CD4-positive, alpha-beta T cell (primary cell): ENCODE measurements at regions not wholly inside any gene's neighbourhood (a gene's known extent, or its start where the extent isn't known, plus 50 kb on each side); places are given as distances from the start of the nearest gene placed in this dataset.

Source experiments
- ATAC-seq: fragments of 200-7000 bp; cut with Tn5 transposase; one replicate; pipeline ENCODE4 v1.10.0; 2022; ENCODE audit warnings: mild to moderate bottlenecking; ENCODE audit not compliant: poor library complexity
- CTCF ChIA-PET: fragments of 350-600 bp; sonication (Branson Sonifier 250); formaldehyde crosslinking; loops from one replicate; lab custom pipeline; 2021; ENCODE audit warnings: antibody characterized with exemption, inconsistent platforms; lab: Charles Lee
- POLR2A ChIA-PET: fragments of 350-600 bp; sonication (Branson Sonifier 250); formaldehyde crosslinking; loops from one replicate; lab custom pipeline; 2021; ENCODE audit warnings: antibody characterized with exemption, inconsistent platforms; lab: Charles Lee
- DNase-seq, 14 experiments: peaks; one replicate each; pipeline ENCODE4 v3.0.0-alpha.2; 2013 to 2020; ENCODE audit warnings: mixed read lengths in 2 of 14
- H3K27ac ChIP-seq, 2 donors: one replicate each; pipeline versions ENCODE4 v1.5.1 to v1.7.0; 2013; ENCODE audit warnings: low read length in 2 of 2, low read depth in 1 of 2, mild to moderate bottlenecking in 1 of 2
- H3K27me3 ChIP-seq, 2 experiments: 1 replicate in 1 of 2; 2 replicates in 1 of 2; pipeline versions ENCODE4 v1.6.1 to v1.7.0; 2013; ENCODE audit warnings: low read length in 2 of 2, control low read depth in 1 of 2, mild to moderate bottlenecking in 1 of 2, moderate library complexity in 1 of 2; ENCODE audit not compliant: insufficient read depth in 2 of 2, control insufficient read depth in 1 of 2
- H3K36me3 ChIP-seq: one replicate; pipeline ENCODE4 v1.6.1; 2013; ENCODE audit warnings: low read length, control low read depth; ENCODE audit not compliant: insufficient read depth
- H3K4me1 ChIP-seq: one replicate; pipeline ENCODE4 v1.6.1; 2013; ENCODE audit warnings: low read length, control low read depth; ENCODE audit not compliant: insufficient read depth
- H3K4me3 ChIP-seq: one replicate; pipeline ENCODE4 v1.5.1; 2013; ENCODE audit warnings: mild to moderate bottlenecking, low read length, moderate library complexity
- H3K9me3 ChIP-seq, 2 experiments: 1 replicate in 1 of 2; 2 replicates in 1 of 2; pipeline versions ENCODE4 v1.6.1 to v1.7.0; 2013; ENCODE audit warnings: low read length in 2 of 2, mild to moderate bottlenecking in 2 of 2, control low read depth in 1 of 2, moderate library complexity in 1 of 2; ENCODE audit not compliant: control insufficient read depth in 1 of 2, insufficient read depth in 1 of 2
- H3K27ac Mint-ChIP-seq: one replicate; pipeline ENCODE4 v1.8.0; 2020; ENCODE audit warnings: mixed read lengths
- H3K27me3 Mint-ChIP-seq: one replicate; pipeline ENCODE4 v1.8.0; 2021; ENCODE audit warnings: mixed read lengths
- H3K36me3 Mint-ChIP-seq: one replicate; pipeline ENCODE4 v1.8.0; 2021; ENCODE audit warnings: low read depth, mixed read lengths
- H3K4me1 Mint-ChIP-seq: one replicate; pipeline ENCODE4 v1.8.0; 2021; ENCODE audit warnings: low read depth, mixed read lengths
- H3K4me3 Mint-ChIP-seq: one replicate; pipeline ENCODE4 v1.8.0; 2020; ENCODE audit warnings: mild to moderate bottlenecking, mixed read lengths
- H3K9me3 Mint-ChIP-seq: one replicate; pipeline ENCODE4 v1.8.0; 2020; ENCODE audit warnings: mixed read lengths
- CTCF ChIP-seq: fragments of 200-600 bp; IDR thresholded peaks from one replicate; pipeline ENCODE4 v1.8.0; 2022; ENCODE audit warnings: antibody characterized with exemption, mild to moderate bottlenecking
- intact Hi-C, 2 experiments: fragments of 100-400 bp; cut with DNase I in 1 of 2; cut with micrococcal nuclease in 1 of 2; formaldehyde crosslinking; loops; one replicate each; pipeline versions ENCODE4 v1.15.1 to v1.9.0; 2023 to 2025; cut with DNase I, micrococcal nuclease

- no peak for DNase-seq
- no peaks in the 10 kb centered on the region for H3K4me1 ChIP-seq
- no peaks in the 10 kb centered on the region for H3K27me3 Mint-ChIP-seq
- no peak for ATAC-seq
- POLR2A ChIA-PET, result no interaction called here
- H3K27ac Mint-ChIP-seq, result no peak overlapping the region
- H3K36me3 ChIP-seq, result no peaks in the 10 kb centered on the region
- intact Hi-C loops, result no loop called here
- no peak overlapping the region for H3K4me3 Mint-ChIP-seq
- no peak overlapping the region for H3K4me3 ChIP-seq
- H3K9me3 Mint-ChIP-seq, result peaks cover 3% of the 10 kb centered on the region
- no peak for TF ChIP-seq CTCF
- H3K27ac ChIP-seq, result no peak overlapping the region
- no peaks in the 10 kb centered on the region for H3K27me3 ChIP-seq
- H3K4me1 Mint-ChIP-seq, result no peaks in the 10 kb centered on the region
- no peaks in the 10 kb centered on the region for H3K36me3 Mint-ChIP-seq
- CTCF ChIA-PET, result no interaction called here
- no peaks in the 10 kb centered on the region for H3K9me3 ChIP-seq
Measured at GRCh38 chrX:7503251-7503650, 339.7 kb upstream of the VCX start.

DNA sequence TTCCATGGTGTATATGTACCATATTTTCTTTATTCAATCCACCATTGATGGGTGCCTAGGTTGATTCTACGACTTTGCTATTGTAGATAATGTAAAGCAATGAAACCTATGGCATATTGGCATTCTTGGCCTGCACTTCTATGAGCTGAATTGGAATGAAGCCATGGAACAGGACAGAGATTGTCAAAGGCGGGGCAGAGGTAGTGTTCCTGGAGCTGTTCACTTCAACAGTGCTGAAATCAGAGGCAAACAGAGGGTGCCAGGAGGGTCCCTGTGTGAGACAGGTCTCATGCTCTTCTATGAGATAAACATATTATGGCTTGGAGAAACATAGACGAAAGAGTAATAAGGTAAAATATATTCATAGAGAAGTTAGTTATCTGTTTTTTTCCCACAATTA is 342.6 kb upstream of the VCX start:
- H3K4me3 ChIP-seq, result no peak overlapping the region
- H3K4me1 ChIP-seq, result no peaks in the 10 kb centered on the region
- CTCF ChIA-PET, result no interaction called here
- H3K27ac Mint-ChIP-seq, result no peak overlapping the region
- no peak for TF ChIP-seq CTCF
- no peak for ATAC-seq
- H3K36me3 Mint-ChIP-seq, result no peaks in the 10 kb centered on the region
- H3K36me3 ChIP-seq, result no peaks in the 10 kb centered on the region
- H3K4me1 Mint-ChIP-seq, result no peaks in the 10 kb centered on the region
- H3K27me3 Mint-ChIP-seq, result no peaks in the 10 kb centered on the region
- POLR2A ChIA-PET, result no interaction called here
- peaks cover 3% of the 10 kb centered on the region for H3K9me3 Mint-ChIP-seq
- intact Hi-C loops, result no loop called here
- no peaks in the 10 kb centered on the region for H3K27me3 ChIP-seq
- H3K9me3 ChIP-seq, result no peaks in the 10 kb centered on the region
- DNase-seq, result no peak
- no peak overlapping the region for H3K27ac ChIP-seq
- no peak overlapping the region for H3K4me3 Mint-ChIP-seq

DNA sequence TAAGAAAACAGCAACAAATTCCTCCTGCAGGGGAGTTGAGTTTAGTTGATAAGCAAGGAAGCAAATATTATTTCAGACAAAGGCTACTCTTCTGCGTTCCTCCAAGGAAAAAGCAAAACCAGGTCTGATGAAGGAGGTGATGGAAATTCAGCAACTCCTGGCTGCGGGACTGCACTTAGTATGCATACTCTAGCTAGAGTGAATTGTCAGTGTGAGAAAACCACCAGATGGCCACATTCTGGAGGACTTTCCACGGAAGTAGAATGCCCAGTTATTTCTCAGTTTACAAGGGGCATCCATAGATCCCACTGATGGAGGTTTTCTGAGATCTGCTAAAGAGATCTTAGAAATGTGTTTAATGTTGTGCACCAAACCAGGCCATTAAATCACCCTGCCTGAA is 338.6 kb upstream of the PUDP start:
- H3K9me3 ChIP-seq, result no peaks in the 10 kb centered on the region
- H3K36me3 Mint-ChIP-seq, result no peaks in the 10 kb centered on the region
- peaks cover 2% of the 10 kb centered on the region for H3K9me3 Mint-ChIP-seq
- ChIA-PET CTCF (no interaction called here), POLR2A (no interaction called here)
- H3K4me1 ChIP-seq, result no peaks in the 10 kb centered on the region
- H3K27me3 Mint-ChIP-seq, result no peaks in the 10 kb centered on the region
- intact Hi-C loops, result no loop called here
- TF ChIP-seq CTCF, result no peak
- no peaks in the 10 kb centered on the region for H3K27me3 ChIP-seq
- H3K4me3 Mint-ChIP-seq, result no peak overlapping the region
- no peak overlapping the region for H3K4me3 ChIP-seq
- no peaks in the 10 kb centered on the region for H3K36me3 ChIP-seq
- H3K27ac ChIP-seq, result no peak overlapping the region
- H3K4me1 Mint-ChIP-seq, result no peaks in the 10 kb centered on the region
- no peak overlapping the region for H3K27ac Mint-ChIP-seq
- DNase-seq (no peak), ATAC-seq (no peak)
